Esophagus squamous epithelium (tissue), 5 donors: ENCODE measurements at regions not wholly inside any gene's neighbourhood (a gene's known extent, or its start where the extent isn't known, plus 50 kb on each side); places are given as distances from the start of the nearest gene placed in this dataset.

ENCODE experiments used
- DNase-seq: peaks from one replicate; lab custom pipeline; 2025; lab: John Stamatoyannopoulos, UW
- H3K27ac ChIP-seq, 4 donors: fragments of 200-600 bp; sonication (generic); one replicate each; pipeline ENCODE4 v1.5.1; 2016 to 2019; ENCODE audit warnings: mild to moderate bottlenecking in 1 of 4
- H3K27me3 ChIP-seq, 4 donors: fragments of 200-600 bp; sonication (generic); 1 replicate in 3 of 4; 2 replicates in 1 of 4; pipeline versions ENCODE4 v1.5.1 to v1.6.0; 2017 to 2021; ENCODE audit warnings: antibody characterized with exemption in 1 of 4
- H3K36me3 ChIP-seq, 3 donors: fragments of 200-600 bp; sonication (generic); one replicate each; pipeline ENCODE4 v1.5.1; 2016 to 2019
- H3K4me1 ChIP-seq, 3 donors: fragments of 200-600 bp; sonication (generic); one replicate each; pipeline ENCODE4 v1.5.1; 2017 to 2019
- H3K4me3 ChIP-seq, 4 donors: fragments of 200-600 bp; sonication (generic); 1 replicate in 3 of 4; 2 replicates in 1 of 4; pipeline ENCODE4 v1.5.1; 2016 to 2019; ENCODE audit warnings: mild to moderate bottlenecking in 2 of 4, moderate library complexity in 1 of 4
- H3K9me3 ChIP-seq, 3 donors: fragments of 200-600 bp; sonication (generic); one replicate each; pipeline ENCODE4 v1.5.1; 2016 to 2019
- POLR2A ChIP-seq, 4 donors: fragments of 450-650 bp; IDR thresholded peaks; one replicate each; pipeline ENCODE4 v1.6.1; 2017; ENCODE audit warnings: antibody characterized with exemption in 4 of 4, mild to moderate bottlenecking in 4 of 4, moderate library complexity in 3 of 4
- WGBS, 2 donors: methylation state at CpG; one replicate each; pipeline ENCODE4 v1.1.5; 2018; 5-methylcytosine and 5-hydroxymethylcytosine counted together
- intact Hi-C: fragments of 100-400 bp; cut with DNase I; formaldehyde crosslinking; loops from one replicate; pipeline ENCODE4 v1.15.0; 2022
- TF ChIP-seq, protein P1 (sequence below), 6 experiments: fragments of 450-650 bp in 4 of 6; fragments of 200-600 bp in 2 of 6; sonication (generic) in 2 of 6; IDR thresholded peaks; one replicate each; pipeline ENCODE4 v1.5.1; 2016 to 2019; ENCODE audit warnings: antibody characterized with exemption in 6 of 6, mild to moderate bottlenecking in 4 of 6, moderate library complexity in 4 of 6
- donor health status: DM: yes; HTN: yes; CAD: no.

DNA sequence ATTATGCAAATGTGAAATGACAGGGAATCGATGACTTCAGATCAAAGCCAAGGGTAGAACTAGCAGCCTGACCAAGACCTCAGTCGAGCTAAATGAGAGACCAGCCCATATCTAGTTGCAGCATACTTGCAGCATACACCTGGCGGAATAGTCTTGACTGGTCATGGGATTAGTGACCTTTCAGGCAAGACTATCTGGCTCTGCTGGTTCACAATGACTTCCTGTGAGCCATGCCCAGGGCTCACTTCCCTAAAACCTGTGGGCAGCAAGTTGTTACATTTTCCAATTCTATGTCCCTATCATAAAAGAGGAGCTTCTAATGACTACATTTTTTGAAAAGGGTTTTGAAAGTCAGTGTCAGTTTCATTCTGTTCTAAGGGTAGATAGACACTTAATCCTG lies 1624.9 kb upstream of the CELF4 start:
- H3K9me3 ChIP-seq: no peaks in the 10 kb centered on the region
- no peaks in the 10 kb centered on the region for H3K4me1 ChIP-seq
- no peak overlapping the region for H3K27ac ChIP-seq
- WGBS, 2 donors: 81 to 82% methylated on average over 3 of the region's 3 CpGs
- no peaks in the 10 kb centered on the region for H3K36me3 ChIP-seq
- no peak for DNase-seq
- TF ChIP-seq POLR2A (IDR thresholded peaks at IDR 0.05): no peak
- TF ChIP-seq, protein P1, sequence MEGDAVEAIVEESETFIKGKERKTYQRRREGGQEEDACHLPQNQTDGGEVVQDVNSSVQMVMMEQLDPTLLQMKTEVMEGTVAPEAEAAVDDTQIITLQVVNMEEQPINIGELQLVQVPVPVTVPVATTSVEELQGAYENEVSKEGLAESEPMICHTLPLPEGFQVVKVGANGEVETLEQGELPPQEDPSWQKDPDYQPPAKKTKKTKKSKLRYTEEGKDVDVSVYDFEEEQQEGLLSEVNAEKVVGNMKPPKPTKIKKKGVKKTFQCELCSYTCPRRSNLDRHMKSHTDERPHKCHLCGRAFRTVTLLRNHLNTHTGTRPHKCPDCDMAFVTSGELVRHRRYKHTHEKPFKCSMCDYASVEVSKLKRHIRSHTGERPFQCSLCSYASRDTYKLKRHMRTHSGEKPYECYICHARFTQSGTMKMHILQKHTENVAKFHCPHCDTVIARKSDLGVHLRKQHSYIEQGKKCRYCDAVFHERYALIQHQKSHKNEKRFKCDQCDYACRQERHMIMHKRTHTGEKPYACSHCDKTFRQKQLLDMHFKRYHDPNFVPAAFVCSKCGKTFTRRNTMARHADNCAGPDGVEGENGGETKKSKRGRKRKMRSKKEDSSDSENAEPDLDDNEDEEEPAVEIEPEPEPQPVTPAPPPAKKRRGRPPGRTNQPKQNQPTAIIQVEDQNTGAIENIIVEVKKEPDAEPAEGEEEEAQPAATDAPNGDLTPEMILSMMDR (IDR thresholded peaks at IDR 0.05): no peak
- H3K27me3 ChIP-seq: no peaks in the 10 kb centered on the region
- intact Hi-C loops: no loop called here
- no peak overlapping the region for H3K4me3 ChIP-seq

DNA sequence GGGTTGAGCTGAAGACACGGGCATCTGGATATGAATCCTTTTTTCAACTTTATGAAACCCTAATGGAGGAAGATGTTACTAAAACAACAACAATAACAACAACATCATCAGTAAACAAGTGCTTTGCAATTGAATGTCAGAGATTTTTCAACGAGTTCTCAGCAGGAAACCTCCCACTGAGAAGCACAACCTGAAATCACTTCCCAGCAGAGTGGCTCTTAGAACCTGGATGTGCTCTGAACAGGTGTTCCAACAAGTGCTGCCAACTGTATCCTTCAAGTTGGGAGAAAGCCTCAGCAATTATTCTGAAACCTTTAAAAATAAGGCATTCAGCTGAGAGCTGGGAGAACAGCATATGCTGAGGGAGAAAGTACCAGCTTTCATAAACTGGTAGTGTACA lies 1622.7 kb upstream of the CELF4 start:
- WGBS, 2 donors: 61 to 62% methylated on average over 2 of the region's 2 CpGs
- no peak for DNase-seq
- H3K27ac ChIP-seq: no peak overlapping the region
- no peaks in the 10 kb centered on the region for H3K4me1 ChIP-seq
- H3K4me3 ChIP-seq: no peak overlapping the region
- H3K27me3 ChIP-seq: no peaks in the 10 kb centered on the region
- H3K9me3 ChIP-seq: no peaks in the 10 kb centered on the region
- intact Hi-C loops: no loop called here
- TF ChIP-seq POLR2A (IDR thresholded peaks at IDR 0.05): no peak
- TF ChIP-seq, protein P1 (IDR thresholded peaks at IDR 0.05): no peak
- no peaks in the 10 kb centered on the region for H3K36me3 ChIP-seq

- intact Hi-C loops: no loop called here
- Histone ChIP-seq H3K27me3 (no peaks in the 10 kb centered on the region), H3K4me3 (no peak overlapping the region), H3K4me1 (no peaks in the 10 kb centered on the region), H3K36me3 (no peaks in the 10 kb centered on the region), H3K27ac (no peak overlapping the region), H3K9me3 (no peaks in the 10 kb centered on the region)
- no peak for DNase-seq
- TF ChIP-seq, protein P1 (IDR thresholded peaks at IDR 0.05): no peak
- TF ChIP-seq POLR2A (IDR thresholded peaks at IDR 0.05): no peak
- WGBS, 2 donors: 87% methylated on average over 2 of the region's 2 CpGs
These were observed 1620.4 kb upstream of the CELF4 start for GRCh38 chr18:39186008-39186407.

- intact Hi-C loops: no loop called here
- DNase-seq: no peak
- no peak for TF ChIP-seq POLR2A (IDR thresholded peaks at IDR 0.05)
- TF ChIP-seq, protein P1 (IDR thresholded peaks at IDR 0.05): no peak
- Histone ChIP-seq H3K27ac (no peak overlapping the region), H3K4me1 (no peaks in the 10 kb centered on the region), H3K27me3 (no peaks in the 10 kb centered on the region), H3K4me3 (no peak overlapping the region), H3K36me3 (no peaks in the 10 kb centered on the region), H3K9me3 (no peaks in the 10 kb centered on the region)
- 85 to 95% methylated on average over 5 of the region's 5 CpGs for WGBS, 2 donors
These were observed 1618.6 kb upstream of the CELF4 start for GRCh38 chr18:39184176-39184575.

DNA sequence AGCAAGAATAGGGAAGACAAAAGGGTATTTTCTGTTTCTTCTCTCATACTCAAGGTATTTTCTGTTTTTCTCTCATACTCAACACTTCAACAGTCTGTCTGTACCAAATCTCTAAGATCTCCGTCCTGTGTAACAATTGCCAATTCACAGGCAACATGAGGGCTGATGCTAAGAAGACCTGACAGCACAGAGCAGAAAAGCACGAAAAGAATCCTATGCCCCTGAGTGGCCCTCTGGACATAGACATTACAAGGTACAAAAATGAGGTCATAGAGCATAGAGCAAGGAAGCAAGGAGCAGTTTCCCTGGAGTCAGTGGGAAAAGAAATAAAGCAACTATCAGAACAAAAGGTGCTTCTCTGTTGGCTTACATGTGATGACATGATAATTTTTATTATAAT lies 1612.6 kb upstream of the CELF4 start:
- TF ChIP-seq POLR2A (IDR thresholded peaks at IDR 0.05): no peak
- TF ChIP-seq, protein P1 (IDR thresholded peaks at IDR 0.05): no peak
- WGBS, 2 donors: 79 to 93% methylated on average over 2 of the region's 2 CpGs
- Histone ChIP-seq H3K4me1 (no peaks in the 10 kb centered on the region), H3K36me3 (no peaks in the 10 kb centered on the region), H3K4me3 (no peak overlapping the region), H3K9me3 (no peaks in the 10 kb centered on the region), H3K27ac (no peak overlapping the region), H3K27me3 (no peaks in the 10 kb centered on the region)
- intact Hi-C loops: no loop called here
- no peak for DNase-seq
